ENCODE measurements at regions not wholly inside any gene's neighbourhood (a gene's known extent, or its start where the extent isn't known, plus 50 kb on each side); places are given as distances from the start of the nearest gene placed in this dataset.

GRCh38 chr4:43932448-43932847 is 516.2 kb downstream of the KCTD8 start:
- ChIA-PET SMC1A (ENCODE audit: uncharacterized antibody, unreplicated experiment) (no interaction called here), CTCF (interaction anchor here (1.2 kb wide), 1 partner anchor 28 kb away, joined by 3 read pairs; no protein-coding TSS in a partner anchor), RAD21 (ENCODE audit: unreplicated experiment) (no interaction called here), POLR2A (no interaction called here)
- Histone ChIP-seq H3K36me3 (ENCODE audit: control insufficient read depth in 2 of 2, insufficient read depth in 2 of 2, low read length in 1 of 2) (no peaks in the 10 kb centered on the region), H3K27me3 (replicated peaks in 1 of 2; ENCODE audit: control insufficient read depth in 2 of 2, insufficient read depth in 2 of 2, low read length in 1 of 2) (no peaks in the 10 kb centered on the region), H4K20me1 (ENCODE audit: control insufficient read depth, insufficient read depth) (no peaks in the 10 kb centered on the region), H3K9ac (ENCODE audit: control insufficient read depth, insufficient read depth, low read length) (no peak overlapping the region), H3K4me3 (no peak overlapping the region), H3K4me2 (ENCODE audit: control insufficient read depth, insufficient read depth) (no peak overlapping the region), H3K27ac (ENCODE audit: control insufficient read depth, insufficient read depth) (no peak overlapping the region), H2AFZ (ENCODE audit: control insufficient read depth, low read depth, low read length) (no peak overlapping the region), H3K9me3 (replicated peaks; ENCODE audit: control insufficient read depth, insufficient read depth, low read length) (no peaks in the 10 kb centered on the region), H3K4me1 (ENCODE audit: control insufficient read depth, insufficient read depth, low read length) (no peaks in the 10 kb centered on the region), H3K79me2 (ENCODE audit: control insufficient read depth, insufficient read depth, low read length) (no peaks in the 10 kb centered on the region)
- TF ChIP-seq CUX1 (IDR thresholded peaks at IDR 0.05; ENCODE audit: insufficient replicate concordance, low read depth, low read length): no peak
- ATAC-seq: no peak
- no peak for FAIRE-seq
- in situ Hi-C loops (cut with MboI): no loop called here
- WGBS (ENCODE audit: insufficient coverage, insufficient replicate concordance, low lambda C conversion rate, missing lambda C conversion rate): 58% methylated on average over 2 of the region's 2 CpGs
- no peak for DNase-seq (ENCODE audit: low read depth, low spot score)
- intact Hi-C loops (cut with micrococcal nuclease; ENCODE audit: unreplicated experiment): no loop called here
- no TSS peak for BruUV-seq (replicated peaks)

GRCh38 chr4:43943998-43944397 is 504.6 kb downstream of the KCTD8 start:
- in situ Hi-C loops (cut with MboI) (no loop called here), intact Hi-C loops (cut with micrococcal nuclease; ENCODE audit: unreplicated experiment) (no loop called here)
- Histone ChIP-seq H3K27ac (ENCODE audit: control insufficient read depth, insufficient read depth) (no peak overlapping the region), H3K9ac (ENCODE audit: control insufficient read depth, insufficient read depth, low read length) (no peak overlapping the region), H3K4me2 (ENCODE audit: control insufficient read depth, insufficient read depth) (no peak overlapping the region), H3K4me3 (no peak overlapping the region), H3K4me1 (ENCODE audit: control insufficient read depth, insufficient read depth, low read length) (no peaks in the 10 kb centered on the region), H4K20me1 (ENCODE audit: control insufficient read depth, insufficient read depth) (no peaks in the 10 kb centered on the region), H3K36me3 (ENCODE audit: control insufficient read depth in 2 of 2, insufficient read depth in 2 of 2, low read length in 1 of 2) (no peaks in the 10 kb centered on the region), H3K9me3 (replicated peaks; ENCODE audit: control insufficient read depth, insufficient read depth, low read length) (no peaks in the 10 kb centered on the region), H2AFZ (ENCODE audit: control insufficient read depth, low read depth, low read length) (no peak overlapping the region), H3K79me2 (ENCODE audit: control insufficient read depth, insufficient read depth, low read length) (no peaks in the 10 kb centered on the region), H3K27me3 (replicated peaks in 1 of 2; ENCODE audit: control insufficient read depth in 2 of 2, insufficient read depth in 2 of 2, low read length in 1 of 2) (no peaks in the 10 kb centered on the region)
- SMC1A ChIA-PET (ENCODE audit: uncharacterized antibody, unreplicated experiment): no interaction called here
- 0% methylated on average over 1 of the region's 1 CpG for WGBS (ENCODE audit: insufficient coverage, insufficient replicate concordance, low lambda C conversion rate, missing lambda C conversion rate)
- DNase-seq (ENCODE audit: low read depth, low spot score): no peak
- POLR2A ChIA-PET: no interaction called here
- no peak for ATAC-seq
- CTCF ChIA-PET: no interaction called here
- no TSS peak for BruUV-seq (replicated peaks)
- RAD21 ChIA-PET (ENCODE audit: unreplicated experiment): no interaction called here
- FAIRE-seq: no peak
- no peak for TF ChIP-seq NR2C1 (IDR thresholded peaks at IDR 0.05)
- TF ChIP-seq SREBF2 (IDR thresholded peaks at IDR 0.05; ENCODE audit: low read length): no peak
- TF ChIP-seq STAT3 (IDR thresholded peaks at IDR 0.05; ENCODE audit: low read depth, low read length): no peak
- no peak for TF ChIP-seq CEBPZ (IDR thresholded peaks at IDR 0.05; ENCODE audit: low read depth, low read length)
- no peak for TF ChIP-seq NBN (IDR thresholded peaks at IDR 0.05)

Data from GM12878 (cell line).